T-cell (primary cell): ENCODE measurements at regions not wholly inside any gene's neighbourhood (a gene's known extent, or its start where the extent isn't known, plus 50 kb on each side); places are given as distances from the start of the nearest gene placed in this dataset.
"Not testable (repeated sequence)": the region's sequence is repeated elsewhere in the genome, so short reads cannot be mapped to it uniquely, and the experiment has no call there.

Experiments
- ATAC-seq, 4 experiments: fragments of 200-7000 bp in 3 of 4; fragments of 150-1000 bp in 1 of 4; cut with Tn5 transposase; replicated peaks in 1 of 4; 1 replicate in 3 of 4; 2 replicates in 1 of 4; pipeline ENCODE4 v1.10.0; 2021; ENCODE audit warnings: moderate library complexity in 3 of 4, mild to moderate bottlenecking in 2 of 4, moderate number of reproducible peaks in 1 of 4
- CTCF ChIA-PET, 2 donors: fragments of 300-600 bp; sonication (Branson Sonifier 250); formaldehyde crosslinking; loops; one replicate each; lab custom pipeline; 2022; ENCODE audit warnings: antibody characterized with exemption in 2 of 2; lab: Charles Lee
- POLR2A ChIA-PET, 2 donors: fragments of 300-600 bp; sonication (Branson Sonifier 250); formaldehyde crosslinking; loops; one replicate each; lab custom pipeline; 2022; ENCODE audit warnings: antibody characterized with exemption in 2 of 2; lab: Charles Lee
- DNase-seq, 35 experiments: peaks; one replicate each; pipeline versions ENCODE4 v3.0.0 to v3.0.0-alpha.2; 2013 to 2023
- H3K27ac ChIP-seq: one replicate; pipeline ENCODE4 v1.5.1; 2013; ENCODE audit warnings: low read length
- H3K27me3 ChIP-seq, 2 experiments: replicated peaks in 1 of 2; 1 replicate in 1 of 2; 2 replicates in 1 of 2; pipeline versions ENCODE4 v1.6.1 to v1.7.0; 2013; ENCODE audit warnings: low read length in 1 of 2, mixed read lengths in 1 of 2; ENCODE audit not compliant: control insufficient read depth in 2 of 2, insufficient read depth in 2 of 2; ENCODE audit errors: extremely low read depth in 1 of 2
- H3K36me3 ChIP-seq, 2 donors: 1 replicate in 1 of 2; 2 replicates in 1 of 2; pipeline versions ENCODE4 v1.6.1 to v1.7.0; 2013; ENCODE audit warnings: low read length in 1 of 2; ENCODE audit not compliant: control insufficient read depth in 2 of 2, insufficient read depth in 1 of 2; ENCODE audit errors: extremely low read depth in 1 of 2
- H3K4me1 ChIP-seq, 2 experiments: 1 replicate in 1 of 2; 2 replicates in 1 of 2; pipeline versions ENCODE4 v1.6.1 to v1.7.0; 2013; ENCODE audit warnings: low read length in 2 of 2, mixed read lengths in 1 of 2; ENCODE audit not compliant: insufficient read depth in 2 of 2, control insufficient read depth in 1 of 2; ENCODE audit errors: extremely low read depth in 1 of 2
- H3K4me3 ChIP-seq, 2 donors: 1 replicate in 1 of 2; 2 replicates in 1 of 2; pipeline versions ENCODE4 v1.5.1 to v1.7.0; 2013; ENCODE audit warnings: mild to moderate bottlenecking in 2 of 2, low read length in 1 of 2, moderate library complexity in 1 of 2; ENCODE audit not compliant: control insufficient read depth in 1 of 2; ENCODE audit errors: extremely low read depth in 1 of 2
- H3K9me3 ChIP-seq: 2 replicates; pipeline ENCODE4 v1.7.0; 2013
- H3K27ac Mint-ChIP-seq, 2 donors: one replicate each; pipeline ENCODE4 v1.8.0; 2020 to 2021; ENCODE audit warnings: mild to moderate bottlenecking in 2 of 2, mixed read lengths in 2 of 2
- H3K27me3 Mint-ChIP-seq, 2 donors: one replicate each; pipeline ENCODE4 v1.8.0; 2021 to 2022; ENCODE audit warnings: mixed read lengths in 2 of 2
- H3K36me3 Mint-ChIP-seq: one replicate; pipeline ENCODE4 v1.8.0; 2021; ENCODE audit warnings: mixed read lengths
- H3K4me1 Mint-ChIP-seq, 3 donors: one replicate each; pipeline ENCODE4 v1.8.0; 2020 to 2022; ENCODE audit warnings: mixed read lengths in 3 of 3, mild to moderate bottlenecking in 1 of 3
- H3K4me3 Mint-ChIP-seq, 3 donors: one replicate each; pipeline ENCODE4 v1.8.0; 2020 to 2022; ENCODE audit warnings: mild to moderate bottlenecking in 3 of 3, mixed read lengths in 3 of 3, moderate library complexity in 3 of 3
- H3K9me3 Mint-ChIP-seq, 3 donors: one replicate each; pipeline ENCODE4 v1.8.0; 2020 to 2022; ENCODE audit warnings: mixed read lengths in 3 of 3
- WGBS: methylation state at CpG from one replicate; pipeline ENCODE4 v1.1.5; 2013; ENCODE audit warnings: missing lambda C conversion rate; ENCODE audit not compliant: insufficient coverage; 5-methylcytosine and 5-hydroxymethylcytosine counted together

- Histone ChIP-seq H3K9me3 (no peaks in the 10 kb centered on the region), H3K27me3 (no peaks in the 10 kb centered on the region), H3K4me1 (no peaks in the 10 kb centered on the region), H3K36me3 (no peaks in the 10 kb centered on the region), H3K4me3 (no peak overlapping the region), H3K27ac (no peak overlapping the region)
- POLR2A ChIA-PET = no interaction called here
- no peak for DNase-seq
- peaks cover 0 to 3% of the 10 kb centered on the region in 2 donors for H3K27me3 Mint-ChIP-seq
- H3K27ac Mint-ChIP-seq = no peak overlapping the region
- no peak overlapping the region for H3K4me3 Mint-ChIP-seq
- no peaks in the 10 kb centered on the region for H3K36me3 Mint-ChIP-seq
- H3K4me1 Mint-ChIP-seq = no peaks in the 10 kb centered on the region
- no peak for ATAC-seq
- CTCF ChIA-PET = no interaction called here
- no CpG with 5 or more reads among the region's 1 CpG for WGBS
- peaks cover 0 to 3% (median 0%) of the 10 kb centered on the region in 3 donors for H3K9me3 Mint-ChIP-seq
Observed at GRCh38 chr5:37950436-37950835, 110.6 kb upstream of the GDNF start.

GRCh38 chr5:37945446-37945845 is 105.6 kb upstream of the GDNF start:
- H3K27ac Mint-ChIP-seq = no peak overlapping the region
- ChIA-PET CTCF (no interaction called here), POLR2A (no interaction called here)
- Histone ChIP-seq H3K27me3 (no peaks in the 10 kb centered on the region), H3K4me3 (no peak overlapping the region), H3K27ac (no peak overlapping the region), H3K36me3 (no peaks in the 10 kb centered on the region), H3K4me1 (no peaks in the 10 kb centered on the region), H3K9me3 (no peaks in the 10 kb centered on the region)
- DNase-seq = no peak
- H3K36me3 Mint-ChIP-seq = no peaks in the 10 kb centered on the region
- no peak for ATAC-seq
- H3K9me3 Mint-ChIP-seq = peaks cover 0 to 2% (median 0%) of the 10 kb centered on the region in 3 donors
- peaks cover 0 to 6% of the 10 kb centered on the region in 2 donors for H3K27me3 Mint-ChIP-seq
- no peaks in the 10 kb centered on the region for H3K4me1 Mint-ChIP-seq
- WGBS = no CpG with 5 or more reads among the region's 1 CpG
- no peak overlapping the region for H3K4me3 Mint-ChIP-seq

DNA sequence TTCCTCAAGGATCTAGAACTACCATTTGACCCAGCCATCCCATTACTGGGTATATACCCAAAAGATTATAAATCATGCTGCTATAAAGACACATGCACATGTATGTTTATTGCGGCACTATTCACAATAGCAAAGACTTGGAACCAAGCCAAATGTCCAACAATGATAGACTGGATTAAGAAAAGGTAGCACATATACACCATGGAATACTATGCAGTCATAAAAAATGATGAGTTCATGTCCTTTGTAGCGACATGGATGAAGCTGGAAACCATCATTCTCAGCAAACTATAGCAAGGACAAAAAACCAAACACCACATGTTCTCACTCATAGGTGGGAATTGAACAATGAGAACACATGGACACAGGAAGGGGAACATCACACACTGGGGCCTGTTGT is 103.3 kb upstream of the GDNF start:
- H3K27me3 ChIP-seq, H3K9me3 ChIP-seq, ATAC-seq, H3K9me3 Mint-ChIP-seq, CTCF ChIA-PET, H3K4me3 ChIP-seq, H3K27ac ChIP-seq, H3K36me3 ChIP-seq, H3K36me3 Mint-ChIP-seq, H3K4me3 Mint-ChIP-seq, H3K27me3 Mint-ChIP-seq, H3K27ac Mint-ChIP-seq, DNase-seq, H3K4me1 Mint-ChIP-seq, H3K4me1 ChIP-seq, POLR2A ChIA-PET: not testable (repeated sequence)
- WGBS = no CpG with 5 or more reads among the region's 2 CpGs

- peaks cover 4 to 12% (median 5%) of the 10 kb centered on the region in 3 donors for H3K9me3 Mint-ChIP-seq
- H3K36me3 Mint-ChIP-seq = no peaks in the 10 kb centered on the region
- ChIA-PET POLR2A (no interaction called here), CTCF (no interaction called here)
- H3K27ac Mint-ChIP-seq = no peak overlapping the region
- 60% methylated on average over 1 of the region's 4 CpGs for WGBS
- ATAC-seq = no peak
- H3K4me3 Mint-ChIP-seq = no peak overlapping the region
- H3K4me1 ChIP-seq = no peaks in the 10 kb centered on the region
- DNase-seq = no peak
- no peaks in the 10 kb centered on the region for H3K9me3 ChIP-seq
- no peaks in the 10 kb centered on the region for H3K4me1 Mint-ChIP-seq
- H3K27ac ChIP-seq = no peak overlapping the region
- no peaks in the 10 kb centered on the region for H3K27me3 ChIP-seq
- H3K4me3 ChIP-seq = no peak overlapping the region
- no peaks in the 10 kb centered on the region for H3K36me3 ChIP-seq
- H3K27me3 Mint-ChIP-seq = peaks cover 2 to 3% of the 10 kb centered on the region in 2 donors
Observed at GRCh38 chr5:37940931-37941623, 101.2 kb upstream of the GDNF start.

GRCh38 chr5:37938861-37939260 is 99.0 kb upstream of the GDNF start:
- no peak for DNase-seq
- no peak overlapping the region for H3K4me3 ChIP-seq
- no peak overlapping the region for H3K27ac ChIP-seq
- Mint-ChIP-seq H3K4me1 (no peaks in the 10 kb centered on the region), H3K27me3 (peaks cover 2 to 3% of the 10 kb centered on the region in 2 donors), H3K36me3 (no peaks in the 10 kb centered on the region), H3K9me3 (peaks cover 4 to 13% (median 5%) of the 10 kb centered on the region in 3 donors), H3K4me3 (no peak overlapping the region), H3K27ac (no peak overlapping the region)
- no peaks in the 10 kb centered on the region for H3K9me3 ChIP-seq
- no peaks in the 10 kb centered on the region for H3K27me3 ChIP-seq
- 100% methylated on average over 2 of the region's 2 CpGs for WGBS
- CTCF ChIA-PET = no interaction called here
- H3K36me3 ChIP-seq = no peaks in the 10 kb centered on the region
- no peaks in the 10 kb centered on the region for H3K4me1 ChIP-seq
- POLR2A ChIA-PET = no interaction called here
- ATAC-seq = no peak

- H3K4me3 ChIP-seq = no peak overlapping the region
- H3K27ac ChIP-seq = no peak overlapping the region
- peaks cover 2 to 3% of the 10 kb centered on the region in 2 donors for H3K27me3 Mint-ChIP-seq
- no peak overlapping the region for H3K4me3 Mint-ChIP-seq
- H3K27ac Mint-ChIP-seq = no peak overlapping the region
- ATAC-seq (no peak), DNase-seq (no peak)
- H3K9me3 Mint-ChIP-seq = peaks cover 3 to 13% (median 4%) of the 10 kb centered on the region in 3 donors
- CTCF ChIA-PET = no interaction called here
- no peaks in the 10 kb centered on the region for H3K4me1 ChIP-seq
- POLR2A ChIA-PET = no interaction called here
- no peaks in the 10 kb centered on the region for H3K36me3 ChIP-seq
- no peaks in the 10 kb centered on the region for H3K4me1 Mint-ChIP-seq
- H3K9me3 ChIP-seq = no peaks in the 10 kb centered on the region
- H3K27me3 ChIP-seq = no peaks in the 10 kb centered on the region
- no CpG with 5 or more reads among the region's 4 CpGs for WGBS
- no peaks in the 10 kb centered on the region for H3K36me3 Mint-ChIP-seq
Observed at GRCh38 chr5:37938076-37938852, 98.4 kb upstream of the GDNF start.
